PC-3 (cell line): ENCODE measurements at regions not wholly inside any gene's neighbourhood (a gene's known extent, or its start where the extent isn't known, plus 50 kb on each side); places are given as distances from the start of the nearest gene placed in this dataset.
A peak's percentile ranks its signal among the peaks of the same experiment; 100 is the strongest.
"Not testable (repeated sequence)": the region's sequence is repeated elsewhere in the genome, so short reads cannot be mapped to it uniquely, and the experiment has no call there.

ENCODE experiments used
- ATAC-seq: fragments of 200-7000 bp; cut with Tn5 transposase; 2 replicates; pipeline ENCODE4 v1.9.1; 2020; ENCODE audit warnings: mild to moderate bottlenecking, moderate library complexity
- BruUV-seq: library from RNA; stranded (reverse); fragments of 400-500 nt; replicated peaks from 2 replicates; lab custom pipeline; 2021; lab: Mats Ljungman, UMichigan
- CTCF ChIA-PET: fragments of 300-600 bp; sonication (Branson Sonifier 250); formaldehyde crosslinking; loops from one replicate; lab custom pipeline; 2022; ENCODE audit warnings: antibody characterized with exemption; lab: Charles Lee
- POLR2A ChIA-PET: fragments of 300-600 bp; sonication (Branson Sonifier 250); formaldehyde crosslinking; loops from one replicate; lab custom pipeline; 2022; ENCODE audit warnings: antibody characterized with exemption; ENCODE audit not compliant: unreplicated experiment; lab: Charles Lee
- DNase-seq: peaks from one replicate; pipeline ENCODE4 v3.0.0-alpha.2; 2015
- H2AFZ ChIP-seq: fragments of 300-600 bp; sonication (generic); 2 replicates; pipeline ENCODE4 v1.6.0; 2016; ENCODE audit warnings: antibody characterized with exemption, low read length
- H3F3A ChIP-seq: fragments of 300-600 bp; sonication (generic); one replicate; pipeline ENCODE4 v1.6.0; 2017; ENCODE audit warnings: antibody characterized with exemption, low read length, control low read depth, mild to moderate bottlenecking; ENCODE audit not compliant: unreplicated experiment
- H3K27ac ChIP-seq: fragments of 300-600 bp; sonication (generic); 2 replicates; pipeline ENCODE4 v1.5.1; 2016; ENCODE audit warnings: mild to moderate bottlenecking, low read length
- H3K27me3 ChIP-seq: fragments of 300-600 bp; sonication (generic); 2 replicates; pipeline ENCODE4 v1.6.1; 2016; ENCODE audit warnings: low read length, mixed read lengths
- H3K36me3 ChIP-seq: fragments of 300-600 bp; sonication (generic); 2 replicates; pipeline ENCODE4 v1.6.1; 2016; ENCODE audit warnings: low read depth, mixed run types, low read length, mixed read lengths
- H3K4me1 ChIP-seq: fragments of 300-600 bp; sonication (generic); 2 replicates; pipeline ENCODE4 v1.5.1; 2016; ENCODE audit warnings: low read length; ENCODE audit not compliant: insufficient read depth
- H3K4me2 ChIP-seq: fragments of 300-600 bp; sonication (generic); 2 replicates; pipeline ENCODE4 v1.6.0; 2016; ENCODE audit warnings: low read length
- H3K4me3 ChIP-seq: fragments of 300-600 bp; sonication (generic); 2 replicates; pipeline ENCODE4 v1.5.1; 2016; ENCODE audit warnings: mild to moderate bottlenecking, low read length, mixed read lengths
- H3K79me2 ChIP-seq: fragments of 300-600 bp; sonication (generic); 2 replicates; pipeline ENCODE4 v1.6.1; 2017; ENCODE audit warnings: low read length, mixed read lengths
- H3K9ac ChIP-seq: fragments of 300-600 bp; sonication (generic); 2 replicates; pipeline ENCODE4 v1.6.0; 2016; ENCODE audit warnings: mild to moderate bottlenecking, low read length
- H3K9me2 ChIP-seq: fragments of 300-600 bp; sonication (generic); replicated peaks from 2 replicates; pipeline ENCODE4 v1.6.1; 2016; ENCODE audit warnings: mixed run types, low read length, mixed read lengths
- H3K9me3 ChIP-seq: fragments of 300-600 bp; sonication (generic); 2 replicates; pipeline ENCODE4 v1.6.1; 2016; ENCODE audit warnings: low read length, mixed read lengths
- H4K20me1 ChIP-seq: fragments of 300-600 bp; sonication (generic); 2 replicates; pipeline ENCODE4 v1.6.1; 2016; ENCODE audit warnings: low read length, mixed read lengths
- EZH2 ChIP-seq: fragments of 300-600 bp; sonication (generic); IDR thresholded peaks from one replicate; pipeline ENCODE4 v1.6.1; 2017; ENCODE audit warnings: antibody characterized with exemption, mild to moderate bottlenecking, low read length; ENCODE audit not compliant: unreplicated experiment
- EZH2phosphoT487 ChIP-seq: fragments of 300-600 bp; sonication (generic); IDR thresholded peaks from 2 replicates; pipeline ENCODE4 v1.6.1; 2018; ENCODE audit warnings: mild to moderate bottlenecking, antibody characterized with exemption, low read length, borderline replicate concordance
- intact Hi-C: fragments of 100-400 bp; cut with micrococcal nuclease; formaldehyde crosslinking; loops from 2 replicates; pipeline ENCODE4 v1.9.0; 2023
- TF ChIP-seq, protein P1 (sequence below): fragments of 300-600 bp; sonication (generic); conservative IDR thresholded peaks from 2 replicates; pipeline ENCODE4 v1.5.1; 2017; ENCODE audit warnings: antibody characterized with exemption, low read depth, mild to moderate bottlenecking, low read length

DNA sequence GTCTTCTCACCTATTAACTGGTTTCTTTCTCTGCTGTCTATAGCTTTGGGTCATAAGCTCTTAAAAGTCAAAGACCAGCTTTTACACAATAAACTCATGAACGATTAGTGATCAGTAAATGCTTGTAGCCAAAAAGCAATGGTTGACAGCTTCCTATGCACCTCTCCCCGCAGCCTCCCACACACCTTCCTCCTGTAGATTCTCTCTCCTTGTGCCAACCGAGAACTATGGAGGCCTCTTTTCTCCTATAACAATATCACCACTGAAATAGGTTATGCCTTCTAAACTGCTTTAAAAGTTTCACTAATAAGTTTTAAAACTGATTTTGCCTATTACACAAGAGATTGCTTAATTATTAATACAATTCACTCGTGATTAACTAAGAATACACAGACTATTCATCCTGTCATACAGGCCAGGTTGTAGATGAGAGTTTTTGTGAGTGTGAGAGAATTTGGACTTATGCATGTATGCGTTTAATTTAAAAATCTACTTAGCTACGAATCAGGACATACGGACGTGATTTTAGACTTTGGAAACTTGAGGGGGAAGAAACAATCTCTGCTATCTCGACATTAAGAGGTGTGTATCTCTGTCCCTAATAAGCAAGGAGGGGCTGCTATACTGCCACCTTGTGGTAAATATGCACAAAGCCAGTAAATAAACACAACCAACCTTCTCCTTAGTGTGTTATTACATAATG is 229.1 kb upstream of the RBBP8 start:
- no peak for TF ChIP-seq EZH2
- TF ChIP-seq, protein P1, sequence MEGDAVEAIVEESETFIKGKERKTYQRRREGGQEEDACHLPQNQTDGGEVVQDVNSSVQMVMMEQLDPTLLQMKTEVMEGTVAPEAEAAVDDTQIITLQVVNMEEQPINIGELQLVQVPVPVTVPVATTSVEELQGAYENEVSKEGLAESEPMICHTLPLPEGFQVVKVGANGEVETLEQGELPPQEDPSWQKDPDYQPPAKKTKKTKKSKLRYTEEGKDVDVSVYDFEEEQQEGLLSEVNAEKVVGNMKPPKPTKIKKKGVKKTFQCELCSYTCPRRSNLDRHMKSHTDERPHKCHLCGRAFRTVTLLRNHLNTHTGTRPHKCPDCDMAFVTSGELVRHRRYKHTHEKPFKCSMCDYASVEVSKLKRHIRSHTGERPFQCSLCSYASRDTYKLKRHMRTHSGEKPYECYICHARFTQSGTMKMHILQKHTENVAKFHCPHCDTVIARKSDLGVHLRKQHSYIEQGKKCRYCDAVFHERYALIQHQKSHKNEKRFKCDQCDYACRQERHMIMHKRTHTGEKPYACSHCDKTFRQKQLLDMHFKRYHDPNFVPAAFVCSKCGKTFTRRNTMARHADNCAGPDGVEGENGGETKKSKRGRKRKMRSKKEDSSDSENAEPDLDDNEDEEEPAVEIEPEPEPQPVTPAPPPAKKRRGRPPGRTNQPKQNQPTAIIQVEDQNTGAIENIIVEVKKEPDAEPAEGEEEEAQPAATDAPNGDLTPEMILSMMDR: peak; percentile 85
- ATAC-seq (peak; percentile 80), DNase-seq (peak; percentile 70)
- Histone ChIP-seq H3K79me2 (no peaks in the 10 kb centered on the region), H3F3A (no peaks in the 10 kb centered on the region), H3K4me3 (no peak overlapping the region), H2AFZ (no peak overlapping the region), H3K4me2 (no peak overlapping the region), H3K9me2 (no peaks in the 10 kb centered on the region), H3K4me1 (peaks cover 7% of the 10 kb centered on the region), H3K27ac (no peak overlapping the region), H3K9ac (no peak overlapping the region), H3K9me3 (no peaks in the 10 kb centered on the region), H3K36me3 (no peaks in the 10 kb centered on the region), H3K27me3 (no peaks in the 10 kb centered on the region), H4K20me1 (no peaks in the 10 kb centered on the region)
- POLR2A ChIA-PET: no interaction called here
- BruUV-seq: no TSS peak
- CTCF ChIA-PET: no interaction called here
- intact Hi-C loops: loop anchor here (2.0 kb wide), 1 partner anchor 141 kb away; no protein-coding TSS in a partner anchor

DNA sequence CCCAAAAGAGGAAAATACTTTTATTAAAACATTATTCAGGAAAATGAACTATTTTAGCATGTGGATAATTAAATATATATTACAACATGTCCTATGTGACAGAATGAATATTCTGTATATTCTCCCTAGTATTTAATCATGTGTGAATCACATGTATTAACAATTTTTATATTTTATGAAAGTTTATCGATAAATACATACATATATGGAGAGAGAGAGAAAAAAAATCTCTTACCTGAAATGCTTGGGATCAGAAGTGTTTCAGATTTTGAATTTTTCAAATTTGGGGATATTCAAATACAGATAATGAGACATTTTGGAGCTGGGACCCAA is 228.6 kb upstream of the RBBP8 start:
- Histone ChIP-seq H2AFZ (no peak overlapping the region), H3F3A (no peaks in the 10 kb centered on the region), H3K27me3 (no peaks in the 10 kb centered on the region), H3K9me3 (no peaks in the 10 kb centered on the region), H3K79me2 (no peaks in the 10 kb centered on the region), H4K20me1 (no peaks in the 10 kb centered on the region), H3K4me3 (no peak overlapping the region), H3K27ac (no peak overlapping the region), H3K9me2 (no peaks in the 10 kb centered on the region), H3K36me3 (no peaks in the 10 kb centered on the region), H3K4me1 (peaks cover 7% of the 10 kb centered on the region), H3K4me2 (no peak overlapping the region), H3K9ac (no peak overlapping the region)
- ChIA-PET CTCF (no interaction called here), POLR2A (no interaction called here)
- no peak for ATAC-seq
- TF ChIP-seq EZH2 (no peak), EZH2phosphoT487 (no peak)
- TF ChIP-seq, protein P1: no peak
- intact Hi-C loops: loop anchor here (2.0 kb wide), 1 partner anchor 142 kb away; no protein-coding TSS in a partner anchor
- no TSS peak for BruUV-seq
- DNase-seq: no peak

- H3K9ac ChIP-seq: no peak overlapping the region
- intact Hi-C loops: loop anchor here (2.0 kb wide), 1 partner anchor 143 kb away; no protein-coding TSS in a partner anchor
- ChIA-PET CTCF (interaction anchor here (0.5 kb wide), 1 partner anchor 66 kb away, joined by 3 read pairs; no protein-coding TSS in a partner anchor), POLR2A (no interaction called here)
- peaks cover 11% of the 10 kb centered on the region for H3K4me1 ChIP-seq
- H3K36me3 ChIP-seq: no peaks in the 10 kb centered on the region
- TF ChIP-seq EZH2 (no peak), EZH2phosphoT487 (no peak)
- TF ChIP-seq, protein P1: no peak
- H2AFZ ChIP-seq: no peak overlapping the region
- H3K4me3 ChIP-seq: no peak overlapping the region
- no peaks in the 10 kb centered on the region for H3F3A ChIP-seq
- H3K79me2 ChIP-seq: no peaks in the 10 kb centered on the region
- BruUV-seq: no TSS peak
- no peaks in the 10 kb centered on the region for H3K9me3 ChIP-seq
- peak; percentile 71 for DNase-seq
- H3K27me3 ChIP-seq: no peaks in the 10 kb centered on the region
- H3K9me2 ChIP-seq: no peaks in the 10 kb centered on the region
- peak; percentile 92 for ATAC-seq
- H4K20me1 ChIP-seq: no peaks in the 10 kb centered on the region
- no peak overlapping the region for H3K4me2 ChIP-seq
- H3K27ac ChIP-seq: no peak overlapping the region
These were observed 227.8 kb upstream of the RBBP8 start for GRCh38 chr18:22705328-22705727.

DNA sequence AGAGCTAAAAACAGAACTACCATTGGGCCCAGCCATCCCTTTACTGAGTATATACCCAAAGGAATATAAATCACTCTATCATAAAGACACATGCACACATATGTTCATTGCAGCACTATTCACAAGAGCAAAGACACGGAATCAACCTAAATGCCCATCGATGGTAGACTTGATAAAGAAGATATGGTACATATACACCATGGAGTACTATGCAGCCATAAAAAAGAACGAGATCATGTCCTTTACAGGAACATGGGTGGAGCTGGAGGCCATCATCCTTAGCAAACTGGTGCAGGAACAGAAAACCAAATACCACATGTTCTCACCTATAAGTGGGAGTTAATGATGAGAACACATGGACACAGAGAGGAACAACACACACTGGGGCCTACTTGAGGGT is 227.1 kb upstream of the RBBP8 start:
- CTCF ChIA-PET: interaction anchor here (0.5 kb wide), 1 partner anchor 66 kb away, joined by 3 read pairs; no protein-coding TSS in a partner anchor
- H3K27me3 ChIP-seq, BruUV-seq, H3K36me3 ChIP-seq, H3K9me2 ChIP-seq, H3K27ac ChIP-seq, H2AFZ ChIP-seq, H3K4me2 ChIP-seq, POLR2A ChIA-PET, H4K20me1 ChIP-seq, ATAC-seq, H3F3A ChIP-seq, H3K4me3 ChIP-seq, H3K9ac ChIP-seq, DNase-seq, H3K79me2 ChIP-seq, intact Hi-C loops, H3K9me3 ChIP-seq: not testable (repeated sequence)
- H3K4me1 ChIP-seq: peaks cover 14% of the 10 kb centered on the region
